Right lobe of liver (tissue), 4 donors: ENCODE measurements at regions not wholly inside any gene's neighbourhood (a gene's known extent, or its start where the extent isn't known, plus 50 kb on each side); places are given as distances from the start of the nearest gene placed in this dataset.

Experiments used
- POLR2A ChIP-seq: fragments of 450-650 bp; IDR thresholded peaks from one replicate; pipeline ENCODE4 v1.6.1; 2017; ENCODE audit warnings: antibody characterized with exemption, mild to moderate bottlenecking
- TF ChIP-seq, protein P1 (sequence below), 4 donors: fragments of 200-600 bp in 3 of 4; fragments of 450-650 bp in 1 of 4; IDR thresholded peaks; one replicate each; pipeline versions ENCODE4 v1.5.1 to v1.8.0; 2016 to 2022; ENCODE audit warnings: antibody characterized with exemption in 4 of 4, mild to moderate bottlenecking in 2 of 4
- donor health status: DM: no; HTN: no; CAD: no.
- donor health status: DM: no; HTN: no; CAD: no.
- donor health status: DM: no; HTN: yes; CAD: no.

DNA sequence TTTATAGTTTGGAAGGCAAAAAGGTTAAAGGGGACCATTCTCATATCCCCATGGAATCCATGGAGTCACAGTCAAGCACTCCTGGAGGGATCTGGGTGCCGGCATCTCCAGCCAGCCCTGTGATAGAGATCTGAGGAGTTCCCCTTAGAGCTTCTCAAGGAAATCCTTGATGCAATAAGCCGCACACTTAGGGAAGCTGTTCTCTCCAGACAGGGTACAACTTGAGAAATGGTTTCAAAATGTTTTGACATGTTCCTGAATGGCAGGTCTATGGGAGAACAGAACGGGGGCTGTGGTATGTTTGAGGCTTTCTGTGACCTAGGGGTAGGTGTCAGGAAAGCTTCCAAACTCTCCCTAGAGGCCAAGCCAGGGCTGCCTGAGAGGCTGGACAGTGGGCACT lies 292.9 kb downstream of the TLE3 start:
- TF ChIP-seq, protein P1, sequence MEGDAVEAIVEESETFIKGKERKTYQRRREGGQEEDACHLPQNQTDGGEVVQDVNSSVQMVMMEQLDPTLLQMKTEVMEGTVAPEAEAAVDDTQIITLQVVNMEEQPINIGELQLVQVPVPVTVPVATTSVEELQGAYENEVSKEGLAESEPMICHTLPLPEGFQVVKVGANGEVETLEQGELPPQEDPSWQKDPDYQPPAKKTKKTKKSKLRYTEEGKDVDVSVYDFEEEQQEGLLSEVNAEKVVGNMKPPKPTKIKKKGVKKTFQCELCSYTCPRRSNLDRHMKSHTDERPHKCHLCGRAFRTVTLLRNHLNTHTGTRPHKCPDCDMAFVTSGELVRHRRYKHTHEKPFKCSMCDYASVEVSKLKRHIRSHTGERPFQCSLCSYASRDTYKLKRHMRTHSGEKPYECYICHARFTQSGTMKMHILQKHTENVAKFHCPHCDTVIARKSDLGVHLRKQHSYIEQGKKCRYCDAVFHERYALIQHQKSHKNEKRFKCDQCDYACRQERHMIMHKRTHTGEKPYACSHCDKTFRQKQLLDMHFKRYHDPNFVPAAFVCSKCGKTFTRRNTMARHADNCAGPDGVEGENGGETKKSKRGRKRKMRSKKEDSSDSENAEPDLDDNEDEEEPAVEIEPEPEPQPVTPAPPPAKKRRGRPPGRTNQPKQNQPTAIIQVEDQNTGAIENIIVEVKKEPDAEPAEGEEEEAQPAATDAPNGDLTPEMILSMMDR (IDR thresholded peaks at IDR 0.05) = no peak
- no peak for TF ChIP-seq POLR2A
